Left ventricle myocardium inferior (tissue), 1 donor: ENCODE measurements at regions not wholly inside any gene's neighbourhood (a gene's known extent, or its start where the extent isn't known, plus 50 kb on each side); places are given as distances from the start of the nearest gene placed in this dataset.

Experiments
- DNase-seq: peaks from one replicate; pipeline ENCODE4 v3.0.0-alpha.2; 2020
- H3K27ac ChIP-seq: fragments of 200-600 bp; replicated peaks from 2 replicates; pipeline ENCODE4 v1.8.0; 2021
- H3K27me3 ChIP-seq: fragments of 200-600 bp; 2 replicates; pipeline ENCODE4 v1.8.0; 2021; ENCODE audit warnings: low read depth
- H3K36me3 ChIP-seq: fragments of 200-600 bp; 2 replicates; pipeline ENCODE4 v1.8.0; 2021
- H3K4me1 ChIP-seq: fragments of 200-600 bp; 2 replicates; pipeline ENCODE4 v1.8.0; 2021
- H3K4me3 ChIP-seq: fragments of 200-600 bp; 2 replicates; pipeline ENCODE4 v1.8.0; 2021; ENCODE audit warnings: mild to moderate bottlenecking, moderate library complexity
- H3K9me3 ChIP-seq: fragments of 200-600 bp; replicated peaks from 2 replicates; pipeline ENCODE4 v1.8.0; 2021
- CTCF ChIP-seq: fragments of 200-600 bp; IDR thresholded peaks from 2 replicates; pipeline ENCODE4 v1.8.0; 2021; ENCODE audit warnings: antibody characterized with exemption, mild to moderate bottlenecking, borderline replicate concordance
- intact Hi-C: fragments of 100-400 bp; cut with micrococcal nuclease; formaldehyde crosslinking; loops from one replicate; pipeline ENCODE4 v1.11.0; 2022
- donor health status: DM: no; HTN: yes; CAD: no; lungs with severe emphysema.

- Histone ChIP-seq H3K27ac (no peak overlapping the region), H3K9me3 (no peaks in the 10 kb centered on the region), H3K27me3 (peaks cover 67% of the 10 kb centered on the region), H3K4me1 (no peaks in the 10 kb centered on the region), H3K36me3 (no peaks in the 10 kb centered on the region), H3K4me3 (no peak overlapping the region)
- no peak for DNase-seq
- intact Hi-C loops, result no loop called here
- TF ChIP-seq CTCF, result no peak
These were observed 58.7 kb downstream of the OTOR start for GRCh38 chr20:16806886-16807285.

- intact Hi-C loops, result no loop called here
- no peak for TF ChIP-seq CTCF
- no peaks in the 10 kb centered on the region for H3K9me3 ChIP-seq
- H3K4me1 ChIP-seq, result no peaks in the 10 kb centered on the region
- no peak for DNase-seq
- H3K27me3 ChIP-seq, result peaks cover 59% of the 10 kb centered on the region
- H3K4me3 ChIP-seq, result no peak overlapping the region
- no peaks in the 10 kb centered on the region for H3K36me3 ChIP-seq
- no peak overlapping the region for H3K27ac ChIP-seq
These were observed 60.6 kb downstream of the OTOR start for GRCh38 chr20:16808796-16809195.

- Histone ChIP-seq H3K36me3 (no peaks in the 10 kb centered on the region), H3K9me3 (no peaks in the 10 kb centered on the region), H3K27me3 (peaks cover 51% of the 10 kb centered on the region), H3K27ac (no peak overlapping the region), H3K4me3 (no peak overlapping the region), H3K4me1 (no peaks in the 10 kb centered on the region)
- intact Hi-C loops, result no loop called here
- no peak for TF ChIP-seq CTCF
- no peak for DNase-seq
These were observed 62.1 kb downstream of the OTOR start for GRCh38 chr20:16810216-16810615.

- intact Hi-C loops, result no loop called here
- H3K27ac ChIP-seq, result no peak overlapping the region
These were observed 68.0 kb downstream of the OTOR start for GRCh38 chr20:16816192-16816591.

GRCh38 chr20:16819483-16819882 is 71.3 kb downstream of the OTOR start:
- no peaks in the 10 kb centered on the region for H3K9me3 ChIP-seq
- no peaks in the 10 kb centered on the region for H3K4me1 ChIP-seq
- intact Hi-C loops, result no loop called here
- no peaks in the 10 kb centered on the region for H3K36me3 ChIP-seq
- DNase-seq, result no peak
- no peak for TF ChIP-seq CTCF
- H3K27ac ChIP-seq, result no peak overlapping the region
- peaks cover 32% of the 10 kb centered on the region for H3K27me3 ChIP-seq
- no peak overlapping the region for H3K4me3 ChIP-seq

More at GRCh38 chr20:16816192-16816591, 68.0 kb downstream of the OTOR start:
- no peak for TF ChIP-seq CTCF
- H3K4me3 ChIP-seq, result no peak overlapping the region
- H3K9me3 ChIP-seq, result no peaks in the 10 kb centered on the region
- no peaks in the 10 kb centered on the region for H3K4me1 ChIP-seq
- H3K36me3 ChIP-seq, result no peaks in the 10 kb centered on the region
- H3K27me3 ChIP-seq, result peaks cover 42% of the 10 kb centered on the region
- DNase-seq, result no peak
